ENCODE measurements at regions not wholly inside any gene's neighbourhood (a gene's known extent, or its start where the extent isn't known, plus 50 kb on each side); places are given as distances from the start of the nearest gene placed in this dataset.

GRCh38 chr2:144079803-144080202 lies 440.1 kb downstream of the ZEB2 start:
- ChIA-PET CTCF (no interaction called here), POLR2A (ENCODE audit: unreplicated experiment) (no interaction called here)
- Histone ChIP-seq H3K36me3 (ENCODE audit: low read depth, low read length) (no peaks in the 10 kb centered on the region), H3F3A (ENCODE audit: low read length, unreplicated experiment) (peaks cover 11% of the 10 kb centered on the region), H3K9me2 (replicated peaks; ENCODE audit: low read length) (no peaks in the 10 kb centered on the region), H3K79me2 (ENCODE audit: low read length) (no peaks in the 10 kb centered on the region), H3K4me1 (ENCODE audit: insufficient read depth, low read length) (peaks cover 27% of the 10 kb centered on the region), H2AFZ (ENCODE audit: low read length) (no peak overlapping the region), H4K20me1 (ENCODE audit: low read length) (no peaks in the 10 kb centered on the region), H3K4me2 (ENCODE audit: low read length) (no peak overlapping the region), H3K27ac (ENCODE audit: low read length) (no peak overlapping the region), H3K27me3 (ENCODE audit: low read length) (no peaks in the 10 kb centered on the region), H3K9ac (ENCODE audit: low read length) (no peak overlapping the region), H3K9me3 (ENCODE audit: low read length) (no peaks in the 10 kb centered on the region), H3K4me3 (ENCODE audit: low read length) (no peak overlapping the region)
- no TSS peak for BruUV-seq (replicated peaks)
- DNase-seq (no peak), ATAC-seq (no peak)
- intact Hi-C loops (cut with micrococcal nuclease): loop anchor here (10.0 kb wide), 1 partner anchor 245 kb away; no protein-coding TSS in a partner anchor
- TF ChIP-seq CTCF (conservative IDR thresholded peaks at IDR 0.05; ENCODE audit: low read depth, low read length): no peak
- no peak for TF ChIP-seq EZH2phosphoT487 (IDR thresholded peaks at IDR 0.05; ENCODE audit: borderline replicate concordance, low read length)
- no peak for TF ChIP-seq EZH2 (IDR thresholded peaks at IDR 0.05; ENCODE audit: low read length, unreplicated experiment)

GRCh38 chr2:144078802-144079724 lies 440.9 kb downstream of the ZEB2 start:
- Histone ChIP-seq H3K4me1 (ENCODE audit: insufficient read depth, low read length) (peaks cover 21% of the 10 kb centered on the region), H4K20me1 (ENCODE audit: low read length) (no peaks in the 10 kb centered on the region), H3K27ac (ENCODE audit: low read length) (no peak overlapping the region), H2AFZ (ENCODE audit: low read length) (no peak overlapping the region), H3K9ac (ENCODE audit: low read length) (no peak overlapping the region), H3K4me2 (ENCODE audit: low read length) (no peak overlapping the region), H3K79me2 (ENCODE audit: low read length) (no peaks in the 10 kb centered on the region), H3K36me3 (ENCODE audit: low read depth, low read length) (no peaks in the 10 kb centered on the region), H3K27me3 (ENCODE audit: low read length) (no peaks in the 10 kb centered on the region), H3F3A (ENCODE audit: low read length, unreplicated experiment) (peaks cover 9% of the 10 kb centered on the region), H3K9me3 (ENCODE audit: low read length) (no peaks in the 10 kb centered on the region), H3K9me2 (replicated peaks; ENCODE audit: low read length) (no peaks in the 10 kb centered on the region), H3K4me3 (ENCODE audit: low read length) (no peak overlapping the region)
- no TSS peak for BruUV-seq (replicated peaks)
- CTCF ChIA-PET: no interaction called here
- POLR2A ChIA-PET (ENCODE audit: unreplicated experiment): no interaction called here
- TF ChIP-seq EZH2phosphoT487 (IDR thresholded peaks at IDR 0.05; ENCODE audit: borderline replicate concordance, low read length): no peak
- no peak for DNase-seq
- intact Hi-C loops (cut with micrococcal nuclease): no loop called here
- ATAC-seq: no peak

GRCh38 chr2:144078106-144078505 lies 441.8 kb downstream of the ZEB2 start:
- intact Hi-C loops (cut with micrococcal nuclease): no loop called here
- no peaks in the 10 kb centered on the region for H3F3A ChIP-seq (ENCODE audit: low read length, unreplicated experiment)
- ATAC-seq: no peak
- CTCF ChIA-PET: interaction anchor here (0.6 kb wide), 1 partner anchor 62 kb away, joined by 3 read pairs; no protein-coding TSS in a partner anchor
- H2AFZ ChIP-seq (ENCODE audit: low read length): no peak overlapping the region
- H3K36me3 ChIP-seq (ENCODE audit: low read depth, low read length): no peaks in the 10 kb centered on the region
- peaks cover 12% of the 10 kb centered on the region for H3K4me1 ChIP-seq (ENCODE audit: insufficient read depth, low read length)
- no TSS peak for BruUV-seq (replicated peaks)
- no peak overlapping the region for H3K4me2 ChIP-seq (ENCODE audit: low read length)
- no peak for TF ChIP-seq EZH2phosphoT487 (IDR thresholded peaks at IDR 0.05; ENCODE audit: borderline replicate concordance, low read length)
- H4K20me1 ChIP-seq (ENCODE audit: low read length): no peaks in the 10 kb centered on the region
- H3K9me2 ChIP-seq (replicated peaks; ENCODE audit: low read length): no peaks in the 10 kb centered on the region
- H3K4me3 ChIP-seq (ENCODE audit: low read length): no peak overlapping the region
- no peak for DNase-seq
- H3K27me3 ChIP-seq (ENCODE audit: low read length): no peaks in the 10 kb centered on the region
- no peaks in the 10 kb centered on the region for H3K9me3 ChIP-seq (ENCODE audit: low read length)
- POLR2A ChIA-PET (ENCODE audit: unreplicated experiment): no interaction called here
- H3K27ac ChIP-seq (ENCODE audit: low read length): no peak overlapping the region
- no peak overlapping the region for H3K9ac ChIP-seq (ENCODE audit: low read length)
- no peaks in the 10 kb centered on the region for H3K79me2 ChIP-seq (ENCODE audit: low read length)

Measured in PC-3 (cell line).